ENCODE measurements at regions not wholly inside any gene's neighbourhood (a gene's known extent, or its start where the extent isn't known, plus 50 kb on each side); places are given as distances from the start of the nearest gene placed in this dataset.

DNA sequence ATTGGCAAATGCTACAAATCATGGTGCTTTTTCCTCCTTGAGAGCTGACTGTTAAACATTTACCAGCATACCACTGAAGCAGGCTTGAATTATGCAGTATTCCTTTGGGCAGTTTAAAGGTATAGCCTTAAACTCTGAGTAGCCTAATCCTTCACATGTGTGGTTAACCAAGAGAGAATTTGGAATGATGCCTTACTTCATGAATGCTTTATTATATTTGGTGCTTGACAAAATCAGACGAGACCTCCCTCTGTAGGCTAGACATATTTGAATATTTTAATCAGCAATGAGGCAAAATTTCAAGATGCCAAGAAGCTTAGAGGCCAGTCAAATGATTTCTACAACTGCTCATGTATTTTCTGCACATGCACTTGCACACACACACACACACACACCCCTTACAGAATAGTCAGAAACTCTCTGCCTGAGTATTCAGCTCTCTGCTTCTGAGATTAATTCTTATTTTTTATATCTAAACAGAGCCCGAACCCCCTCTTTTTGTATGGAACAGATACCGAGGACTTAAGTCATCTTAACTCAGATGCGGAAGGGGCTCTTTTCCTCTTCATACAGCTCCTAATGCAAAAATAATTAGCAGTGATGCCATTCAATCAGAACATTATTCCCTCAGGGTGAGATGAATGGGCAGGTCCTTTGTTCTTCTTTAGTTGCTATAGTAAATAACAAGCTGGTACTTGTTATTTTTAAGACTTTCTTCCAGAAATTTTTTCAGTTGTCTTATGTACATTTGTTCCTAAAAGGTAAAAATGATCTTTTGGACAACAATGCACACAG, 195.5 kb upstream of the TMC3 start:
- TF ChIP-seq, protein P1, sequence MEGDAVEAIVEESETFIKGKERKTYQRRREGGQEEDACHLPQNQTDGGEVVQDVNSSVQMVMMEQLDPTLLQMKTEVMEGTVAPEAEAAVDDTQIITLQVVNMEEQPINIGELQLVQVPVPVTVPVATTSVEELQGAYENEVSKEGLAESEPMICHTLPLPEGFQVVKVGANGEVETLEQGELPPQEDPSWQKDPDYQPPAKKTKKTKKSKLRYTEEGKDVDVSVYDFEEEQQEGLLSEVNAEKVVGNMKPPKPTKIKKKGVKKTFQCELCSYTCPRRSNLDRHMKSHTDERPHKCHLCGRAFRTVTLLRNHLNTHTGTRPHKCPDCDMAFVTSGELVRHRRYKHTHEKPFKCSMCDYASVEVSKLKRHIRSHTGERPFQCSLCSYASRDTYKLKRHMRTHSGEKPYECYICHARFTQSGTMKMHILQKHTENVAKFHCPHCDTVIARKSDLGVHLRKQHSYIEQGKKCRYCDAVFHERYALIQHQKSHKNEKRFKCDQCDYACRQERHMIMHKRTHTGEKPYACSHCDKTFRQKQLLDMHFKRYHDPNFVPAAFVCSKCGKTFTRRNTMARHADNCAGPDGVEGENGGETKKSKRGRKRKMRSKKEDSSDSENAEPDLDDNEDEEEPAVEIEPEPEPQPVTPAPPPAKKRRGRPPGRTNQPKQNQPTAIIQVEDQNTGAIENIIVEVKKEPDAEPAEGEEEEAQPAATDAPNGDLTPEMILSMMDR (IDR thresholded peaks at IDR 0.05) = no peak
- TF ChIP-seq EP300 (IDR thresholded peaks at IDR 0.05) (no peak), POLR2A (IDR thresholded peaks at IDR 0.05) (no peak)
